Upper lobe of left lung (tissue), 4 donors: ENCODE measurements at regions not wholly inside any gene's neighbourhood (a gene's known extent, or its start where the extent isn't known, plus 50 kb on each side); places are given as distances from the start of the nearest gene placed in this dataset.

Experiments
- POLR2AphosphoS5 ChIP-seq, 2 donors: sonication (generic); formaldehyde crosslinking; IDR thresholded peaks; one replicate each; pipeline ENCODE4 v1.5.1; 2017; ENCODE audit warnings: antibody characterized with exemption in 2 of 2
- TF ChIP-seq, protein P1 (sequence below), 6 experiments: fragments of 450-650 bp in 4 of 6; fragments of 200-600 bp in 2 of 6; sonication (generic) in 2 of 6; IDR thresholded peaks; one replicate each; pipeline ENCODE4 v1.5.1; 2016 to 2019; ENCODE audit warnings: antibody characterized with exemption in 6 of 6

GRCh38 chr5:90111364-90112032, 298.1 kb downstream of the CETN3 start:
- TF ChIP-seq, protein P1, sequence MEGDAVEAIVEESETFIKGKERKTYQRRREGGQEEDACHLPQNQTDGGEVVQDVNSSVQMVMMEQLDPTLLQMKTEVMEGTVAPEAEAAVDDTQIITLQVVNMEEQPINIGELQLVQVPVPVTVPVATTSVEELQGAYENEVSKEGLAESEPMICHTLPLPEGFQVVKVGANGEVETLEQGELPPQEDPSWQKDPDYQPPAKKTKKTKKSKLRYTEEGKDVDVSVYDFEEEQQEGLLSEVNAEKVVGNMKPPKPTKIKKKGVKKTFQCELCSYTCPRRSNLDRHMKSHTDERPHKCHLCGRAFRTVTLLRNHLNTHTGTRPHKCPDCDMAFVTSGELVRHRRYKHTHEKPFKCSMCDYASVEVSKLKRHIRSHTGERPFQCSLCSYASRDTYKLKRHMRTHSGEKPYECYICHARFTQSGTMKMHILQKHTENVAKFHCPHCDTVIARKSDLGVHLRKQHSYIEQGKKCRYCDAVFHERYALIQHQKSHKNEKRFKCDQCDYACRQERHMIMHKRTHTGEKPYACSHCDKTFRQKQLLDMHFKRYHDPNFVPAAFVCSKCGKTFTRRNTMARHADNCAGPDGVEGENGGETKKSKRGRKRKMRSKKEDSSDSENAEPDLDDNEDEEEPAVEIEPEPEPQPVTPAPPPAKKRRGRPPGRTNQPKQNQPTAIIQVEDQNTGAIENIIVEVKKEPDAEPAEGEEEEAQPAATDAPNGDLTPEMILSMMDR (IDR thresholded peaks at IDR 0.05), result no peak
- TF ChIP-seq POLR2AphosphoS5 (IDR thresholded peaks at IDR 0.05), result no peak
